Muscle of back (tissue), 3 donors: ENCODE measurements at regions not wholly inside any gene's neighbourhood (a gene's known extent, or its start where the extent isn't known, plus 50 kb on each side); places are given as distances from the start of the nearest gene placed in this dataset.
A peak's percentile ranks its signal among the peaks of the same experiment; 100 is the strongest.
"Not testable (repeated sequence)": the region's sequence is repeated elsewhere in the genome, so short reads cannot be mapped to it uniquely, and the experiment has no call there.

Experiments
- DNase-seq, 3 donors: peaks; one replicate each; pipeline versions ENCODE4 v3.0.0 to v3.0.0-alpha.2; 2013

- DNase-seq, result no peak
Measured at GRCh38 chr13:80679423-80679822, 338.5 kb upstream of the SPRY2 start.

- DNase-seq, result no peak
Measured at GRCh38 chr13:80677227-80677626, 336.3 kb upstream of the SPRY2 start.

- DNase-seq, result not testable (repeated sequence)
Measured at GRCh38 chr13:80675442-80675841, 334.5 kb upstream of the SPRY2 start.

- DNase-seq, result no peak
Measured at GRCh38 chr13:80671773-80672172, 330.8 kb upstream of the SPRY2 start.

GRCh38 chr13:80669112-80669511 is 328.2 kb upstream of the SPRY2 start:
- DNase-seq, result no peak

GRCh38 chr13:80668452-80668851 is 327.5 kb upstream of the SPRY2 start:
- DNase-seq, result no peak

- peak; percentile 42 to 74 (median 57) for DNase-seq
Measured at GRCh38 chr13:80666782-80667552, 326.0 kb upstream of the SPRY2 start.

- DNase-seq, result no peak
Measured at GRCh38 chr13:80665792-80666333, 324.9 kb upstream of the SPRY2 start.

- no peak for DNase-seq
Measured at GRCh38 chr13:80664950-80665349, 324.0 kb upstream of the SPRY2 start.

- no peak for DNase-seq
Measured at GRCh38 chr13:80663788-80664187, 322.9 kb upstream of the SPRY2 start.

- DNase-seq, result no peak
Measured at GRCh38 chr13:80658705-80659104, 317.8 kb upstream of the SPRY2 start.

GRCh38 chr13:80656512-80656904 is 315.6 kb upstream of the SPRY2 start:
- no peak for DNase-seq

- no peak for DNase-seq
Measured at GRCh38 chr13:80655778-80656511, 315.0 kb upstream of the SPRY2 start.

- no peak for DNase-seq
Measured at GRCh38 chr13:80654638-80655249, 313.8 kb upstream of the SPRY2 start.

- DNase-seq, result no peak
Measured at GRCh38 chr13:80649274-80649673, 308.3 kb upstream of the SPRY2 start.

- DNase-seq, result peak in 1 of 3 donors; percentile 46
Measured at GRCh38 chr13:80642641-80643040, 301.7 kb upstream of the SPRY2 start.

- peak in 1 of 3 donors; percentile 33 for DNase-seq
Measured at GRCh38 chr13:80633251-80633650, 292.3 kb upstream of the SPRY2 start.

- DNase-seq, result peak in 2 of 3 donors; percentile 56 to 75
Measured at GRCh38 chr13:80630685-80631121, 289.8 kb upstream of the SPRY2 start.

- no peak for DNase-seq
Measured at GRCh38 chr13:80618781-80619180, 277.9 kb upstream of the SPRY2 start.

GRCh38 chr13:80612804-80613203 is 271.9 kb upstream of the SPRY2 start:
- peak in 1 of 3 donors; percentile 37 for DNase-seq

- DNase-seq, result no peak
Measured at GRCh38 chr13:80611310-80611709, 270.4 kb upstream of the SPRY2 start.

- DNase-seq, result peak; percentile 27 to 82 (median 56)
Measured at GRCh38 chr13:80605716-80606115, 264.8 kb upstream of the SPRY2 start.
